Gastroesophageal sphincter (tissue), 4 donors: ENCODE measurements at regions not wholly inside any gene's neighbourhood (a gene's known extent, or its start where the extent isn't known, plus 50 kb on each side); places are given as distances from the start of the nearest gene placed in this dataset.

Experiments
- ATAC-seq: fragments of 150-250 bp; one replicate; pipeline ENCODE4 v1.9.1; 2016; ENCODE audit warnings: mild to moderate bottlenecking, moderate library complexity
- H3K27ac ChIP-seq, 4 donors: fragments of 200-600 bp; sonication (generic) in 3 of 4; 1 replicate in 3 of 4; 2 replicates in 1 of 4; pipeline ENCODE4 v1.5.1; 2016 to 2019
- H3K27me3 ChIP-seq: fragments of 200-600 bp; sonication (generic); one replicate; pipeline ENCODE4 v1.5.1; 2019
- H3K36me3 ChIP-seq, 2 donors: fragments of 200-600 bp; sonication (generic); one replicate each; pipeline ENCODE4 v1.5.1; 2019; ENCODE audit warnings: control low read depth in 1 of 2
- H3K4me1 ChIP-seq, 3 donors: fragments of 200-600 bp; sonication (generic); 1 replicate in 2 of 3; 2 replicates in 1 of 3; pipeline ENCODE4 v1.5.1; 2016 to 2019; ENCODE audit warnings: control low read depth in 2 of 3
- H3K4me3 ChIP-seq, 2 donors: fragments of 200-600 bp; sonication (generic); one replicate each; pipeline ENCODE4 v1.5.1; 2019; ENCODE audit warnings: mild to moderate bottlenecking in 1 of 2, moderate library complexity in 1 of 2
- H3K9me3 ChIP-seq, 3 donors: fragments of 200-600 bp; sonication (generic); one replicate each; pipeline ENCODE4 v1.5.1; 2017 to 2019; ENCODE audit warnings: control low read depth in 2 of 3
- EP300 ChIP-seq: sonication (generic); formaldehyde crosslinking; IDR thresholded peaks from one replicate; pipeline ENCODE4 v1.6.1; 2017; ENCODE audit warnings: antibody characterized with exemption, mild to moderate bottlenecking
- POLR2A ChIP-seq, 2 donors: fragments of 450-650 bp; IDR thresholded peaks; one replicate each; pipeline ENCODE4 v1.6.1; 2017; ENCODE audit warnings: antibody characterized with exemption in 2 of 2, mild to moderate bottlenecking in 2 of 2, moderate library complexity in 1 of 2
- POLR2AphosphoS5 ChIP-seq: sonication (generic); formaldehyde crosslinking; IDR thresholded peaks from one replicate; pipeline ENCODE4 v1.6.1; 2017; ENCODE audit warnings: antibody characterized with exemption
- WGBS, 2 donors: methylation state at CpG; one replicate each; pipeline ENCODE4 v1.1.5; 2018; ENCODE audit warnings: low coverage in 1 of 2; 5-methylcytosine and 5-hydroxymethylcytosine counted together
- TF ChIP-seq, protein P1 (sequence below), 4 experiments: fragments of 200-600 bp in 2 of 4; fragments of 450-650 bp in 2 of 4; sonication (generic) in 1 of 4; IDR thresholded peaks; one replicate each; pipeline ENCODE4 v1.5.1; 2017 to 2019; ENCODE audit warnings: antibody characterized with exemption in 4 of 4, mild to moderate bottlenecking in 2 of 4, moderate library complexity in 2 of 4

DNA sequence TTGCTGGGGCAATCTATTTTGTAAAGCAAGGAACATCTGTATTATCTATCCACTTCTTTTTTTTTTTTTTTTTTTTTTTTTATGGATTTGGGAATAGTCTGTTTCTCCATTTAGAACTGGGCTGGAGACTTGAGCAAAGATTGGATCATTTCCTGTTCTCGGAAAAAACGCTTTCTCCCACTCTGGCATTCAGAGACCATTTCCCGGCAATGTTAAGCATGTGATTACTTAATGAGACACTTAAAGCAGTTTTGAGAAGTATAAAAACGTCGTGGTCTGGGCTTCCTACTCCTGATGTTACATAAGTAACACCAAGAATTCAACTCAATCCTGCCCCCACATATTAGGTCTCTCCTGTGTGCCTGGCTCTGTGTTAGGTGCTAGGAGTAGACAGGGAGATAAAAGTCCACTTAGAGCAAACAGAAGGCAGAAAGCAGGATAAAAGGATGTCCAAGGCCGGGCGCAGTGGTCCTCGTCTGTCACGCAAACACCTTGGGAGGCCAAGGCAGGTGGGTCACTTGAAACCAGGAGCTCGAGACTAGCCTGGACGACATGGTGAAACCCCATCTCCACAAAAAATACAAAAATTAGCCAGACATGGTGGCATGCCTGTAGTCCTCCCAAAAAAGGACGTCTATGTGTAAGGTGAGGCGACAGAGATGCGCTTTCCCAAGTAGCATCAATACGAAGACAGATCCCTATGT, 152.1 kb upstream of the GSC start:
- Histone ChIP-seq H3K4me1 (no peaks in the 10 kb centered on the region), H3K27ac (peak overlapping the region in 1 of 4 donors; percentile 22), H3K4me3 (no peak overlapping the region), H3K27me3 (no peaks in the 10 kb centered on the region), H3K36me3 (no peaks in the 10 kb centered on the region), H3K9me3 (peaks cover 0 to 4% (median 0%) of the 10 kb centered on the region in 3 donors)
- peak; percentile 63 for ATAC-seq
- TF ChIP-seq POLR2A (IDR thresholded peaks at IDR 0.05) (no peak), EP300 (no peak), POLR2AphosphoS5 (no peak)
- WGBS, 2 donors: 66 to 67% methylated on average over 9 to 12 of the region's 15 CpGs

DNA sequence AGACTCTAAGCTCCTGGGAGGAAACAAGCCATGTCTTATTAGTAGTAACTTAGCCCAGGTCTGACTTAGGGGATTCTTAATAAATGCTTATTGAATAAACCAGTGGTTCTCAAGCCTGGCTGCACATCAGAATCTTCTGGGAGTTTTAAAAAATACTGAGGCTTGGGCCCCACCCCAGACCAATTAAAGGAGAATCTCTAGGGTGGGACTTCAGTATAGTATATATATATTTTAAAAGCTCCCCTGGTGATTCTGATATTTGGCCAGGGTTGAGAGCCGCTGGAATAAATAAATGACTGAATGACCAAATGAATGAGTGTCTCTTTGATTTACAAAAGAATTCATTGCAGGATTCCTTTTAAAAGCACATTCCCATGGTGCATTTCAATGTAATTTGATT, 151.5 kb upstream of the GSC start:
- 45 to 70% methylated on average over 1 of the region's 1 CpG for WGBS, 2 donors
- H3K27me3 ChIP-seq: no peaks in the 10 kb centered on the region
- peaks cover 0 to 4% (median 0%) of the 10 kb centered on the region in 3 donors for H3K9me3 ChIP-seq
- no peak overlapping the region for H3K27ac ChIP-seq
- no peak overlapping the region for H3K4me3 ChIP-seq
- ATAC-seq: no peak
- no peaks in the 10 kb centered on the region for H3K36me3 ChIP-seq
- no peaks in the 10 kb centered on the region for H3K4me1 ChIP-seq
- no peak for TF ChIP-seq POLR2AphosphoS5
- TF ChIP-seq POLR2A (IDR thresholded peaks at IDR 0.05): no peak
- no peak for TF ChIP-seq EP300

DNA sequence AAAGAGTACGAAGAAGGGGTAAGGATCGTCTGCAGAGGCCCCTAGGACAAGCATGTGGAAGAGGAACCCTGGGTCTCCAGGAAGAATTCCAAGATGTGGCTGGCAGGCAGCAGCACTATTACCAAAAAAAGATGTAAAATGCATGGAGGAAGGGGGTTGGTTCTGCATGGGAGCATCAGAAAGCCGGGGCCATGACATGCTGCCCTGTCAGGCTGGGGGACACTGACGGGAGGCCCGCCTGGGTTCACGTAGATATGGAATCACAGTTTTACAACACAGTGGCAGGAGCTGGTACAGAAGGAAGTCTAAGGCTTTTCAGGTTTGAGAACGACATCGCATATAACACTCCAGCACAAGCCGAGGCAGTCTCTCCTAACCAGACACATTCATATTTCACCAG, 150.0 kb upstream of the GSC start:
- no peak for TF ChIP-seq POLR2A (IDR thresholded peaks at IDR 0.05)
- no peak for TF ChIP-seq EP300
- TF ChIP-seq, protein P1, sequence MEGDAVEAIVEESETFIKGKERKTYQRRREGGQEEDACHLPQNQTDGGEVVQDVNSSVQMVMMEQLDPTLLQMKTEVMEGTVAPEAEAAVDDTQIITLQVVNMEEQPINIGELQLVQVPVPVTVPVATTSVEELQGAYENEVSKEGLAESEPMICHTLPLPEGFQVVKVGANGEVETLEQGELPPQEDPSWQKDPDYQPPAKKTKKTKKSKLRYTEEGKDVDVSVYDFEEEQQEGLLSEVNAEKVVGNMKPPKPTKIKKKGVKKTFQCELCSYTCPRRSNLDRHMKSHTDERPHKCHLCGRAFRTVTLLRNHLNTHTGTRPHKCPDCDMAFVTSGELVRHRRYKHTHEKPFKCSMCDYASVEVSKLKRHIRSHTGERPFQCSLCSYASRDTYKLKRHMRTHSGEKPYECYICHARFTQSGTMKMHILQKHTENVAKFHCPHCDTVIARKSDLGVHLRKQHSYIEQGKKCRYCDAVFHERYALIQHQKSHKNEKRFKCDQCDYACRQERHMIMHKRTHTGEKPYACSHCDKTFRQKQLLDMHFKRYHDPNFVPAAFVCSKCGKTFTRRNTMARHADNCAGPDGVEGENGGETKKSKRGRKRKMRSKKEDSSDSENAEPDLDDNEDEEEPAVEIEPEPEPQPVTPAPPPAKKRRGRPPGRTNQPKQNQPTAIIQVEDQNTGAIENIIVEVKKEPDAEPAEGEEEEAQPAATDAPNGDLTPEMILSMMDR (IDR thresholded peaks at IDR 0.05): no peak
- TF ChIP-seq POLR2AphosphoS5: no peak
- peaks cover 0 to 4% (median 0%) of the 10 kb centered on the region in 3 donors for H3K9me3 ChIP-seq
- H3K27me3 ChIP-seq: no peaks in the 10 kb centered on the region
- H3K27ac ChIP-seq: no peak overlapping the region
- H3K4me1 ChIP-seq: no peaks in the 10 kb centered on the region
- WGBS, 2 donors: 87 to 89% methylated on average over 3 to 9 of the region's 9 CpGs
- no peak for ATAC-seq
- no peaks in the 10 kb centered on the region for H3K36me3 ChIP-seq
- no peak overlapping the region for H3K4me3 ChIP-seq

DNA sequence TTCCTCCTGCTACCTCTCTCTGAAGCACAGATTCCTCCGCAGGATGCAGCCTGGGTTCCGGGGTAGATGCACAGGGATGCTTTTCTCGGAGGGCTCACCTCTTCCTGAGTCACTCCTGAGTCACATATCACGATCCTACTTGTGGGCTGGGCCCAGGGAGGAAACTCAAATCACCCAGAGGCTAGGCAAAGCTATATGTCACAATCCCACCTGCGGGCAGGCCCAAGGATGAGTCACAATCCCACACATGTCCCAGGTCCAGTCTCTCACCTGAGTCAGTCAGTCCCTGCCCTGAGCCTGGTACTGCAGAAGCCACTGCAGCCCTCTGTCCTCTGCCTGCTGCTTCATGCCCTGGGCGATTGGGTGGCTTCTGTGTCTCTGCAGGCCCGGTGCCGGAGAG, 149.0 kb upstream of the GSC start:
- no peak for ATAC-seq
- Histone ChIP-seq H3K9me3 (peaks cover 0 to 4% (median 0%) of the 10 kb centered on the region in 3 donors), H3K27me3 (no peaks in the 10 kb centered on the region), H3K27ac (no peak overlapping the region), H3K36me3 (no peaks in the 10 kb centered on the region), H3K4me3 (no peak overlapping the region), H3K4me1 (no peaks in the 10 kb centered on the region)
- 100% methylated on average over 1 to 2 of the region's 8 CpGs for WGBS, 2 donors
- TF ChIP-seq, protein P1 (IDR thresholded peaks at IDR 0.05): no peak
- TF ChIP-seq POLR2AphosphoS5: no peak
- TF ChIP-seq EP300: no peak
- TF ChIP-seq POLR2A (IDR thresholded peaks at IDR 0.05): no peak

DNA sequence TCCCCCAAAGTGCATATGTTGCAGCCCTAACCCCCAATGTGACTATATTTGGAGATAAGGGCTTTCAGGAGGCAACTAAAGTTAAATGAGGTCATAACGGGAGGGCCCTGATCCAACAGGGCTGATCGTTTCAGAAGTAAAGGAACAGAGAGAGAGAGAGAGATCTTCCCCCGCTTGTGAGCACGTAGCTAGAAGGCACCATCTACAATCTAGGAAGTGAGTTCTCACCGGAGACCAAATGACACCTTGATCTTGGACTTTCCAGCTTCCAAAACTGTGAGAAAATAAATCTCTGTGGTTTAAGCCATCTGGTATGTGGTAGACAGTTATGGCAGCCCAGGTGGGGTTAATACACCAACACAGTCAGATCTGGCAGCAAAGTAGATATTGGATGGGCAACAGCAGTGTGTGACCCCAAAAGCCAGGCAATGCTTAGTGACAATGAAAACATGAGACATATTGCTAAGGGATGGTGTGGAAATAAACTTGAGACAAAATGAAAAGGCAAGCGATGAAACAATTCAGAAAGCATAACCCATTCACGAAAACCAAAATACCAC, 147.2 kb upstream of the GSC start:
- Histone ChIP-seq H3K27ac (no peak overlapping the region), H3K4me1 (no peaks in the 10 kb centered on the region), H3K9me3 (peaks cover 0 to 3% (median 0%) of the 10 kb centered on the region in 3 donors), H3K27me3 (no peaks in the 10 kb centered on the region), H3K36me3 (no peaks in the 10 kb centered on the region), H3K4me3 (no peak overlapping the region)
- WGBS, 2 donors: 86 to 91% methylated on average over 7 of the region's 7 CpGs
- ATAC-seq: no peak
- TF ChIP-seq EP300 (no peak), POLR2AphosphoS5 (no peak), POLR2A (IDR thresholded peaks at IDR 0.05) (no peak)
- TF ChIP-seq, protein P1 (IDR thresholded peaks at IDR 0.05): no peak

DNA sequence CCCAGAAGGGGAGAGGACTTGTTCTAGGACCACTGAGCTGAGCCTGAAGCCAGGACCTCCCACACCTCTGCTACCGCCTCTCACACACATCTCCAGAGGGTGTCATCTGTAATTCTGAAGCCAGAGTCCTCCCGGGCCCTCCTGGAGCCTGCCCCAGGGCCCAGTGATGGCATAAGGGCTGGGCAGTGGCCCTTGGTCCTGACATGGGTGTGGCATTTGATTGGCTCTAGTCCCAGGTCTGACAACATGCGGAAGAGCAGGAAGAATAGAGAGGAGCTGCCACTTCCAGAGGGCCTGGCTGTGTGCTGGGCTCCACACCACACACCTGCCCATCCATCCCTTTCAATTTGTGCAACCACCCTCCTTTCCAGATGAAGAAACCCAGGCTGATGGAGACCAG, 144.3 kb upstream of the GSC start:
- Histone ChIP-seq H3K4me3 (no peak overlapping the region), H3K4me1 (no peaks in the 10 kb centered on the region), H3K27me3 (no peaks in the 10 kb centered on the region), H3K27ac (no peak overlapping the region), H3K36me3 (no peaks in the 10 kb centered on the region), H3K9me3 (peaks cover 0 to 14% (median 0%) of the 10 kb centered on the region in 3 donors)
- TF ChIP-seq, protein P1 (IDR thresholded peaks at IDR 0.05): no peak
- TF ChIP-seq POLR2AphosphoS5 (no peak), POLR2A (IDR thresholded peaks at IDR 0.05) (no peak)
- WGBS, 2 donors: 100% methylated on average over 1 of the region's 3 CpGs; no CpG with 5 or more reads in 1 of the 2 donors
- ATAC-seq: no peak
